HG03097 (cell line): ENCODE measurements at regions not wholly inside any gene's neighbourhood (a gene's known extent, or its start where the extent isn't known, plus 50 kb on each side); places are given as distances from the start of the nearest gene placed in this dataset.

Experiments used
- ATAC-seq: cut with Tn5 transposase; IDR thresholded peaks from one replicate; pipeline ENCODE4 v1.9.1; 2021; ENCODE audit not compliant: unreplicated experiment, low FRiP score

- no peak for ATAC-seq
Measured at GRCh38 chr9:32837551-32838058, 54.3 kb downstream of the TMEM215 start.

- ATAC-seq: peak; percentile 62
Measured at GRCh38 chr9:32839013-32839885, 55.9 kb downstream of the TMEM215 start.

- no peak for ATAC-seq
Measured at GRCh38 chr9:32841314-32841713, 58.0 kb downstream of the TMEM215 start.

- ATAC-seq: no peak
Measured at GRCh38 chr9:32843295-32843694, 60.0 kb downstream of the TMEM215 start.

- ATAC-seq: no peak
Measured at GRCh38 chr9:32844259-32844658, 60.9 kb downstream of the TMEM215 start.

- no peak for ATAC-seq
Measured at GRCh38 chr9:32854271-32854670, 70.9 kb downstream of the TMEM215 start.

GRCh38 chr9:32855752-32856151 lies 72.4 kb downstream of the TMEM215 start:
- ATAC-seq: no peak

GRCh38 chr9:32863291-32863690 lies 80.0 kb downstream of the TMEM215 start:
- ATAC-seq: no peak

GRCh38 chr9:32864971-32865370 lies 81.6 kb downstream of the TMEM215 start:
- no peak for ATAC-seq

GRCh38 chr9:32866273-32866672 lies 82.9 kb downstream of the TMEM215 start:
- ATAC-seq: no peak

- no peak for ATAC-seq
Measured at GRCh38 chr9:32867026-32867425, 83.7 kb downstream of the TMEM215 start.

GRCh38 chr9:32867601-32868204 lies 84.4 kb downstream of the TMEM215 start:
- ATAC-seq: no peak

- no peak for ATAC-seq
Measured at GRCh38 chr9:32869404-32869803, 86.1 kb downstream of the TMEM215 start.

- ATAC-seq: no peak
Measured at GRCh38 chr9:32873131-32873530, 89.8 kb downstream of the TMEM215 start.

- ATAC-seq: no peak
Measured at GRCh38 chr9:32873553-32873952, 90.2 kb downstream of the TMEM215 start.

- ATAC-seq: no peak
Measured at GRCh38 chr9:32875242-32875641, 91.9 kb downstream of the TMEM215 start.

- ATAC-seq: no peak
Measured at GRCh38 chr9:32875748-32876147, 92.4 kb downstream of the TMEM215 start.

GRCh38 chr9:32877103-32877502 lies 93.8 kb downstream of the TMEM215 start:
- no peak for ATAC-seq

- ATAC-seq: no peak
Measured at GRCh38 chr9:32877639-32878217, 94.4 kb downstream of the TMEM215 start.

GRCh38 chr9:32879335-32879734 lies 96.0 kb downstream of the TMEM215 start:
- ATAC-seq: no peak

- no peak for ATAC-seq
Measured at GRCh38 chr9:32881948-32882347, 98.6 kb downstream of the TMEM215 start.

GRCh38 chr9:32882705-32883104 lies 99.4 kb downstream of the TMEM215 start:
- ATAC-seq: no peak
